BE2C (cell line): ENCODE measurements at regions not wholly inside any gene's neighbourhood (a gene's known extent, or its start where the extent isn't known, plus 50 kb on each side); places are given as distances from the start of the nearest gene placed in this dataset.
A peak's percentile ranks its signal among the peaks of the same experiment; 100 is the strongest.

ENCODE experiments used
- DNase-seq: peaks from one replicate; pipeline ENCODE4 v3.0.0-alpha.2; 2020
- H3K27me3 ChIP-seq: fragments of 250-450 bp; sonication (Bioruptor Pico); 2 replicates; pipeline ENCODE4 v1.5.1; 2020; ENCODE audit warnings: mild to moderate bottlenecking
- H3K36me3 ChIP-seq: fragments of 250-450 bp; sonication (Bioruptor Pico); 2 replicates; pipeline ENCODE4 v1.5.1; 2020; ENCODE audit warnings: mild to moderate bottlenecking
- H3K4me1 ChIP-seq: fragments of 250-450 bp; sonication (Bioruptor Pico); 2 replicates; pipeline ENCODE4 v1.5.1; 2020
- H3K4me3 ChIP-seq: 2 replicates; pipeline ENCODE4 v1.5.1; 2011; ENCODE audit warnings: low read depth, low read length
- H3K9me3 ChIP-seq: fragments of 250-450 bp; sonication (Bioruptor Pico); 2 replicates; pipeline ENCODE4 v1.5.1; 2020
- CTCF ChIP-seq: IDR thresholded peaks from 2 replicates; pipeline ENCODE4 v1.5.1; 2012; ENCODE audit warnings: mild to moderate bottlenecking, low read depth, low read length

- peak; percentile 27 for DNase-seq
- no peak overlapping the region for H3K4me3 ChIP-seq
- H3K9me3 ChIP-seq = no peaks in the 10 kb centered on the region
- H3K4me1 ChIP-seq = peaks cover 11% of the 10 kb centered on the region
- no peaks in the 10 kb centered on the region for H3K36me3 ChIP-seq
- H3K27me3 ChIP-seq = no peaks in the 10 kb centered on the region
- peak; percentile 50 for TF ChIP-seq CTCF
Observed at GRCh38 chr10:70956029-70956759, 67.8 kb upstream of the PCBD1 start.

- DNase-seq = no peak
- TF ChIP-seq CTCF = no peak
- Histone ChIP-seq H3K36me3 (no peaks in the 10 kb centered on the region), H3K4me1 (peaks cover 4% of the 10 kb centered on the region), H3K9me3 (no peaks in the 10 kb centered on the region), H3K4me3 (no peak overlapping the region), H3K27me3 (no peaks in the 10 kb centered on the region)
Observed at GRCh38 chr10:70958396-70958795, 70.0 kb upstream of the PCBD1 start.

GRCh38 chr10:70960316-70960715 lies 72.0 kb upstream of the PCBD1 start:
- H3K9me3 ChIP-seq = no peaks in the 10 kb centered on the region
- DNase-seq = no peak

GRCh38 chr10:70960783-70961570 lies 72.6 kb upstream of the PCBD1 start:
- TF ChIP-seq CTCF = no peak
- no peaks in the 10 kb centered on the region for H3K9me3 ChIP-seq
- no peak for DNase-seq
- H3K4me3 ChIP-seq = no peak overlapping the region
- no peaks in the 10 kb centered on the region for H3K27me3 ChIP-seq
- H3K4me1 ChIP-seq = no peaks in the 10 kb centered on the region; the same call in 1 of the 2 replicates
- no peaks in the 10 kb centered on the region for H3K36me3 ChIP-seq

More at GRCh38 chr10:70960316-70960715, 72.0 kb upstream of the PCBD1 start:
- no peak for TF ChIP-seq CTCF
- H3K36me3 ChIP-seq = no peaks in the 10 kb centered on the region
- H3K4me3 ChIP-seq = no peak overlapping the region
- H3K27me3 ChIP-seq = no peaks in the 10 kb centered on the region
- no peaks in the 10 kb centered on the region; the same call in 1 of the 2 replicates for H3K4me1 ChIP-seq

- H3K36me3 ChIP-seq = no peaks in the 10 kb centered on the region
- no peaks in the 10 kb centered on the region; the same call in 1 of the 2 replicates for H3K9me3 ChIP-seq
- no peak for TF ChIP-seq CTCF
- H3K27me3 ChIP-seq = no peaks in the 10 kb centered on the region
- H3K4me3 ChIP-seq = no peak overlapping the region
- H3K4me1 ChIP-seq = peaks cover 7% of the 10 kb centered on the region
- no peak for DNase-seq
Observed at GRCh38 chr10:70962686-70963085, 74.3 kb upstream of the PCBD1 start.

- no peaks in the 10 kb centered on the region for H3K36me3 ChIP-seq
- H3K9me3 ChIP-seq = no peaks in the 10 kb centered on the region; the same call in 1 of the 2 replicates
- no peak for DNase-seq
- no peak for TF ChIP-seq CTCF
- peaks cover 13% of the 10 kb centered on the region for H3K4me1 ChIP-seq
- no peaks in the 10 kb centered on the region for H3K27me3 ChIP-seq
- no peak overlapping the region for H3K4me3 ChIP-seq
Observed at GRCh38 chr10:70963271-70963670, 74.9 kb upstream of the PCBD1 start.
